Activated CD8-positive, alpha-beta memory T cell treated with anti-CD3 and anti-CD28 coated beads for 1 hour (primary cell): ENCODE measurements at regions not wholly inside any gene's neighbourhood (a gene's known extent, or its start where the extent isn't known, plus 50 kb on each side); places are given as distances from the start of the nearest gene placed in this dataset.

Experiments used
- DNase-seq, 2 donors: peaks; one replicate each; pipeline ENCODE4 v3.0.0-alpha.2; 2020; ENCODE audit warnings: low read depth in 1 of 2; ENCODE audit errors: extremely low read depth in 1 of 2

DNA sequence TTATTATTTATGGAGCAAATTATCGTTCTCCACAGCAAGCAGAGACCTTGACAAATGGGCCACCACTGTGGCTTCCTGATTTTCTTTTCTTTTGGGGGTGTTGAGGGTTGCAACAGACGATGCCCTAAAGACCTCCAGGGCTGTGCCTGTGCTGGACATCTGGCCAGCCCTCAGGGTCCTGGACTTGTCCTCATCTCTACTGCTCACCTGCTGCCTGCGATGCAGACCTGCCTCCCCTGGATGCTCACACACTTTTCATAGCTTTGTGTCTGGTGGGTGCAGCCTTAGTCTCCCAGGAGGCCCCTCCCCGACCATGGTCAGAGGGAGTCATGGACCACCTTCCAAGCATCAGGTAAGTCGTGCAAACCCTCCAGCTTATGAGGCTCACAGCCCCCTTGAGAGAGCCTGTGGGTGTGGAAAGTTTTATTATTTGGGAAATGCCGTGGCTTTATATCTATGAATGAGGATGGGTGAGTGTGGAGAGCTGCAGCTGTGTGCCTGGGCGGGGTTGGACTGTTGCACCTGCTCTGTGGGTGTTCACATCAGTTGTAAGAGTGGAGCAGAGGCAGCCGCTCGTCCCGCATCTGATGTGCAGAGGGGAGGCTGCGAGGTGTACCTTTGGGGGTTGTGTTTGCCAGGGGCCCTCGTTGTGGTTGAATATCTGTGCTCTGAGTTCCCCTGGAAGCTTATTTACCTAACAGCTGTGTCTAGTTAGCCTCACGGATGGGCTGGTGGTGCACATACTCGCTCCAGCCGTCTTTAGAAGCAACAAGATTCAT, 126.3 kb upstream of the IRX4 start:
- DNase-seq = no peak

DNA sequence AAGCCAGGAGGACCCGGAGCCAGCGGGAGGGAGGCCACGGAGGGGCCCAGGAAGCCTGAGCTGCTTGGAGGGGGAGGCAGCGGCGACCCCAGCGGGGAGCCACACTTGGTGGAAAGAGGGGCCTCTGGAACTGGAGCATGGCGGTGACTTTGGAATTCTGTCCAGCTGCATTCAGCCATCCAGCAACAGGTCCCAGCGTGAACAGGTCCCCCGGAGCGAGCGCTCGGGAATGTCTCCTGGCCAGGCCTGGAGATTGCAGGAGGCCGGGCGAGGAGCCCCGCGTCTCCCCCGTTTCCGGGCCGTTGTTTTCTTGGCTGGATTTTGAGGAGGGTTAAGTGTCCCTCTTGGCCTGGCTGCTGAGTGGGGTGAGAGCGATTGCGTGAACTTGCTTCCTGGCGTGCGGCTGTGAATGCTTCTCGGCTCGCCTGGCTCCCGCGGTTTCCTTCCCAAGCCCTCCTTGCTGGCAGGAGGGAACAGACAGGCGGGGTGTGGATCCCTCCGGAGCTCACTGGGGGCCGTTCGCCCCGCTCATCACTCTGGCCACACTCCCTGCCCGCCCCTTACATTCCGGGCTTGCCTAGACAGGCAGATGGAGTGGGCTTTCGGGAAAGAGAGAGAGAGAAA, 125.3 kb upstream of the IRX4 start:
- DNase-seq = no peak

DNA sequence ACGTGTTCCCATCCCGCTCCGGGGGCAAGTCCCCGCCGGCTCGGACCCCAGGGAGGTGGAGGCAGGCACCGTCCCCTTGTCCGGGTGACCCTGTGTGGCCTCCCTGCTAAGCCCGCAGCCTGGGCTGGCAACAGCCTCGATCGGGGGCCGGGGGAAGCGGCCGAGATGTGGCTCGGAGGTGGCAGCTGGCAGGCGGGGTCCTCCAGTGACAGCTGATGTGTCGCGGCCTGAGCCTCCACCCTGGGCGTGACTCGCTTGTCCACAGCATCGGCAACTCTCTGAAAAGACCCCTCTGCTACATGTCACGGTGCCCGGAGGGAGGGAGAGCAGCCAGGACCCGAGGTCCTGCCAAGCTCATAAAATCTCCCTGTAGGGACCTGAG, 124.8 kb upstream of the IRX4 start:
- DNase-seq = no peak

DNA sequence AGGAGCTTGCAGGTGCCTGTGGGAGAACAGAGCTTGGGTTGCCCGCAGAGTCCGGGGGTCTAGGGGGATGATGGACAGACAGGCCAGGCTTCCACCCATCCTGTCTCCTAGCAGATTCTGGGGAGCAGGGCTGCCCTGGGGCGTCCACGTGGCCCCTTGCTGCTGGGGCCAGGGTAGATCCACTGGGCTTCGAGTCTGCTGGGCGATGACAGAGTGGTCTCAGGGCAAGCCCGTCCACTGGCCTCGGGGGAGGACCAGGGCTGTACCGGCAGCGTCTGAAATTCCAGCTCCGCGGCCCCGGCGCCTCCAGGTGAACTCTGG, 124.2 kb upstream of the IRX4 start:
- DNase-seq = no peak

DNA sequence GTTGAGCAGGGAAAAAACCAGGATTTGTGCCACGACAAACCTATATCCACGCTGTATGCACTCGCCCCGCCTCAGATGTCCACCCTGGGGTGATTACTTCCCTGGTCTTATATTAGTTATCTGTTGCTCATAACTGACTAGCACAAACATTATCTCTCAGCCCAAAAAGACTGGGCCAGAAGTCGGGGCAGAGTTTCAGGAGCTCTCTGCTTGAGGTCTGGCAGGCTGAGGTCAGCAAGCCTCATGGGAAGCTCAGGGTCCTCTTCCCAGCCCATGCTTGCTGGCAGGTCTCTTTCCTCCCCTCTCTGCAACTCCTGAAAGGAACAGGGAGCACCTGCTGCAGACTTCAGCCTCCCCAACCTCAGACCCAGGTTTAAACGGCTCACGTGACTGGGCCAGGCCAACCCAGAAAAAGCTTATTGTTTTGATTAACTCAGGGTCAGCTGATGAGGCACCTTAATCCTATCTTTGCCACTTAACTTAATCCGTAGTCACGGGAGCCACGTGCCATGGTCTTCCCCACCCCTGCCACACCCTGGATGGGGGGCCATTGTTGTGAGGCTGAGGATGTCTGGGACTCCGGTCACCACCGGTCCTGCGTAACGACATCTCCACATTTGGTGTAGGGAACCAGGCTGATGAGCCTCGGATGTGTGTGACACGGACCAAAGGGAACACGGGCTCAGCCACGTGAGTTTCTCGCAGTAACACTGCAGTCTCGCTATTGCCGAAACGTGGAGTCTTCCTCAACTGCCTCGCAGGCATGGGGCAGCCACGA, 123.7 kb upstream of the IRX4 start:
- no peak for DNase-seq

DNA sequence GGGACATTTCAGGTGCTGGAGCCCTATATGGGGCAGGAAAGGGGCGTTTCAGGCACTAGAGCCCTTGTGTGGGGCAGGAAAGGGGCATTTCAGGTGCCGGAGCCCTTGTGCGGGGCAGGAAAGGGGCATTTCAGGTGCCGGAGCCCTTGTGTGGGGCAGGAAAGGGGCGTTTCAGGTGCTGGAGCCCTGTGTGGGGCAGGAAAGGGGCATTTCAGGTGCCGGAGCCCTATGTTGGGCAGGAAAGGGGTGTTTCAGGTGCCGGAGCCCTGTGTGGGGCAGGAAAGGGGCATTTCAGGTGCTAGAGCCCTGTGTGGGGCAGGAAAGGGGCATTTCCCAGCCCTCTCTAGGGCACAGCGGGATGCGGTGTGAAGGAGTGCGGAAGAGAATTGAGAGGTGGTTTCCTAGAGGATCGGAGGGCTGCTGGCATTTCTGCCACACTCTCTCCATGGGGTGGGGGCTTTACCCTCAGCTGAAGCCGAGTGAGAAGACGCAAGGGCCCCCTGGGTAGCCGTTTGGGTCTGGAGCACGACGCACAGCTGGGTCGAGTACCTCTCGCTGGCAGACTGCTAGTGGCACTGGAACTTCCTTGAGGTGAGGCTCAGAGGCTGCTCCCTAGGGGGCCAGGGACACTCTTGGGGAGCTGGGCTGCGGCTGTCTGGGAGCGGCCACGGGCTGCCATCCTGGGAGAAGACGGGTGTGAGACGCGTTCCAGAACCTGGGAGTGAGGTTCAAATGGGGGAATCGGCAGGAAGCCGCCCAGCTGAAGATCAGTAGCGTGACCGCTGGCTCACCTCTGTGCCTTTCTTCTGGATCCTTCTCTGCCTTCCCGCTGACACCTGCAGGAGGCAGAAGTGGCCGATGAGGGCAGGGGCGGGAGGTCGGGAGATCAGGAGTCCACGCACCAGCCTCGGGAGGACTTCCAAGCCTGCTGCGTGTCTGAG, 122.6 kb upstream of the IRX4 start:
- no peak for DNase-seq

DNA sequence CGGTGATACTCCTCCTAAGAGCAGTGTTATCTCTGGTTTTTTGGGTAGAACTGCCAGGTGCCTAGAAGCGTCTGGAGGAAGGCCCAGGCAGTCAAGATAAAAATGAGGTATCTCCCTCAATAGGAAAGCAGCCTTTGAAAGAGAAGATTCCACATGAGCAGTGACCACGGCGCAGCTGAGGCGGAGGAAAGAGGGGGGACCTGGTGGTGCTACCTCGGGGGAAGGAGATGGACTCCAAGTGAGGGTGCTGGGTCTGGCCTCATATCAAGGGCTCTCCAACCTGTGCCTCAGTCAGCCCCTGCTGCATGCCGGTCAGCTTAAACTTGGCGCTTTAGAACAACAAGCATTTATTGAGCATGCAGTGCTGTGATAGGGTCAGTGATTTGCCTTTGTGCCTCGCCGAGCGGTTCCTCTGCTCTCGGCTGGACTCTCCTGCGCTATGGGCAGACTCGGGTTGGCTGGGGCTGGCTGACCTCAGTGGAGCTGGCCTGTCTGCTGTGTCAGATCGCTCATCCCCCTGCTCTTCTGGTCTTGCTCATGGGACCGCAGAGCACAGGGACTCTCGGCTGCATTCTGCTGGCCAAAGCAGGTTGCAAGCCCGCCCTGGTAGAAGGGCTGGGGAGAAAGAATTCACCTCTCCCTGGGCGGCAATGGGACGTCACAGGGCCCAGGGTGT, 121.1 kb upstream of the IRX4 start:
- no peak for DNase-seq

DNA sequence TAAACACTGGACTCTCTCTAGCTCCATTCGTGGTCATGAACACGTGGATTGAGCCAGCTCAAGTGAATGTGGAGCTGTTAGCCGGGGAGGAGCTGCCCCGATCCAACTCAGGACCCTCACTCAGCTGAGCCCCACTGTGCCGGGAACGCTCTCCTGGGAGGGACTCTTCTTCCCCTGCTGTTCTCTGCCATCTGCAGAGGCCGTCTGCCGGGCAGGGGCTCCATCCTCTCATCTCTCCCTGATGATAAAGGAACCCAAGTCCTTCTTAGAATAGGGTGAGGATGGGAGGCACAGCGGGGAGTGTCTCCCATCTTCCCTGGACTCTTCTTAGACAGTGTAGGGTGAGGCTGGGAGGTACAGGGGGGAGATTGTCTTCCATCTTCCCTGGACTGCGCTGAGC, 120.5 kb upstream of the IRX4 start:
- no peak for DNase-seq

DNA sequence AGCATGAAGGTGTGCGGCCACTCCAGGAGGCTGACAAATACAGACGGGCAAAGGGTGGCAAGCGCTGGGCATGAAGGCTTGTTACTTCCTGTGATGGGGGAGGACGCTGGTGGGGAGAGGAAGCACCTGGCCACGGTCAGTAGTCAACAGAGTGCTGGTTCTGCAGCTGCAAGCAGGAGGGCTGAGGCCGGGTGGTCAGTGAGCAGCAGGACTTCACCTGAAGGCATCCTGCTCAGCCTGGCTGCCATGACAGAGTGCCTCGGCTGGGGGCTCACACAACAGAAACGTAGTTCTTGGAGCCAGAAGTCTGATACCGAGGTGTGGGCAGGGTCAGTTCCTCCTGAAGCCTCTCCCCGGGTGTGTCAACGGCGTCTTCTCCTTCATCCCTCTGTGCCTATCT, 118.6 kb upstream of the IRX4 start:
- DNase-seq = no peak

DNA sequence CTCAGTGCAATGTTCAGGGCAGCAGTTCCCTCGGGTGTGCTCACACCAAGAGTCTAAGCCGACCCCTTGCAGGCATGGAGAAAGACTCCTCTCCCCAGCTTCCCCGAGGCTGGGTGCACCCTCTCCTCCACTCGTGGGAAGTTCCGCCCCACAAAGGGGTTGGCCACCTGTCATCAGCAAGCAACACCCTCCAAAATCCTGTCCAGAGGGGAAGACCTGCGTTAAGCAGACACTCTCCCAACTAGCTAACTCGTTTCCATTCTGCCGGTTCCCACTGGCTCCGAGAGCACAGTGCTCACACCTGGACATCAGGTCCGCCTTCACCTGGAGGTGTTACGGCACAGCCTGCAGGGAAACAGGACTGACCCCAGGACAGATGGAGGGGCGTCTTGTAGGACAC, 117.9 kb upstream of the IRX4 start:
- no peak for DNase-seq

DNA sequence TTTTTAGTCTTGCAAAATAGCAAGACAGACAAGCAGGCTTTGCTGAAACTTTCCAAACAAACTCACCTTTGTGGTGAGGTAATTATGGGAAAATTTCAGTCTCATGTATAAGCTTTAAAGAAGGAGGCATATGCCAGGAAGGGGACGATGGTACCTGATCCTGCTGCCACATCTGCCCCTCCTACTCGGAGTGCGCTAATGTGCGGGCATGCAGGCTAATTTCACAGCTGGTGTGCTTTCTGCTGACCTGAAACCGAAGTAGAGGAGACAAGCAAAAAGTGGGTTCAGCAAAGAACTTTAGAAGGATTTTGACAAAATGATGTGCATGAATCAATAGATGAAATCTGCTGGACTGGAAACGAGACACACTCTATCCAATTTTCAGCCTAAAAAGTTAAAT, 117.1 kb upstream of the IRX4 start:
- no peak for DNase-seq

DNA sequence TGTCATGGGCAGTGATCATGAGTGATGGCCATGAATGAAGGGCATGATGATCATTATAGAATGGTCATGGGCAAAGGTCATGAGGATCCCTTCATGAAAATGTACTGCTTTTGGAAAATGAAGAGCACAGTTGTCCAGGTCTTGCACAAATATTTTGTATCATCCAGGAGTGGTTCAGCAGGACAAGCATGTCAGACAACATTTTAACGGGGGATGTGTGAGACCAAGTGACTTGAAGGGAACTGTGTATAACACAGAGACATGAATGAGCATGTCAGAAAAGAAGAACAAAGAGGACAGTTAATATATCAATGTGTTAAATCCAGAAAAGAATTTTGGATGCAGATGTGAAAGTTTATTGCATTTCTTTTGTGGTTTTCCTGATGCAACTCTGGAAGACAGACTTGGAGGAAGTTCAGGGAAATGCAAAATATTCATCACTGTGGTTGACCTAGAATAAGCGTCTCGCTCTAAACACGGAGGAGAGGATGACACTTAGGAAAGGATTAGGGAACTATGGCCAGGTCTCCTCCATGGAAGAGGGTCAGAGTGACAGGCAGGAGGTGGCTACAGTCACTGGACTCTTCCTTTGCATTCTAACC, 116.1 kb upstream of the IRX4 start:
- DNase-seq = no peak

DNA sequence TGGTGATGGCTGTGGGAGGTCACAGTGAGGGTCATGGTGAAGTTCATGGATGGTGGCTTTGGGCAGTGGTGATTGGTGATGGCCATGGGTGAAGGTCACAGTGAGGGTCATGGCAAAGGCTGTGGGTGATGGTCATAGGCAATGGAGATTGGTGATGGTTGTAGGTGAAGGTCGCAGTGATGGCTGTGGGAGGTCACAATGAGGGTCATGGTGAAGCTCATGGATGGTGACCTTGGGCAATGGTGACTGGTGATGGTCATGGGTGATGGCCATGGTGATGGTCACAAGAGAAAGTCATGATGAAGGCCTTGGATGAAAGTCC, 115.6 kb upstream of the IRX4 start:
- DNase-seq = no peak

DNA sequence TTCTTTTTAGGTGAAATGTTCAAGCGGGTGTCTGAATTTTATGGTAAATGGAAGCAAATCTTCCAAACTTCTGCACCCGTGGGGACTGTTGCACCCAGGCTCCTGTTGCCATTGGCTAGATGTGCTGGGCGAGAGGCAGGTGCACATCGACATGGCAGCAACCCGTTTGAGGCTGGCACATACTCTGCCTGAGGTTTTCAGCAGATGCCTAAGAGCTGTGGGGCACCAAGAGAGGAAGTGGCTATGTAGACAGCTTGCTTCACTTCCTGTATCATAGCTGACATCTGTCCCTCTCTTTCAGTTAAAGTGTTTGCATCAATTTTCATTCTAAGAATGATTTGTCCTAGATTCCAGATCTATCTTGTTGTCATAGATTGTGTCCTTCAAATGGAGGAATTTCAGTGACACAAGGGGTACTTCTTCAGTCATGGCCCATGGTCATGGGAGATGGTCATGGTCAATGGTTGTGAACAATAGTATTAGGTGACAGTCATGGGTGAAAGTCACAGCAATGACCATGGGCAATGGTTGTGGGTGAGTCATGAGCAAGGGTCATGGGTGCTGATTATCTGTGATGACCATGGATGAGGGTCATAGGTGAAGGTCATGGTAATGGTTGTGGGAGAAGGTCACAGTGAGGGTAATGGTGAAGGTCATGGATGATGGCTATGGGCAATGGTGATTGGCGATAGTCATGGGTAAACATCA, 115.1 kb upstream of the IRX4 start:
- DNase-seq = no peak

DNA sequence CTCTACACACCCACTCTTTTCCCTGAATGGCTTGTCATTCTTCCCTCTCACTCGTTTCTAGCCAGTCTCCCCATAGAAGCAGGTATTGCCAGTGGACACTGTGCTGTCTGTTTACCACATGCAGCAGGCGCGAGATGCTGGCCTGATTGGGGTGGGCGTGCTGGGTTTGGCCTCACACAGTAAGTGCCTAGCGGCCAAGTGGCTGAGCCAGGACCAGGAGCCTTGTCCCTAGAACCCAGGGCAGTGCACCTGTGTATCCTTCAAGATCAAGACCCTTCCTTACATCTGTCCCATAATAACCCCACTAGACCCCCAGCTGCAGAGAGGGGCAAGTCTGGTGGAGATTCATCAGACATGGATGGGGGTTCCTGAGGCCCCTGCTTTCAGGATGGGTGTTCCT, 112.8 kb upstream of the IRX4 start:
- no peak for DNase-seq

DNA sequence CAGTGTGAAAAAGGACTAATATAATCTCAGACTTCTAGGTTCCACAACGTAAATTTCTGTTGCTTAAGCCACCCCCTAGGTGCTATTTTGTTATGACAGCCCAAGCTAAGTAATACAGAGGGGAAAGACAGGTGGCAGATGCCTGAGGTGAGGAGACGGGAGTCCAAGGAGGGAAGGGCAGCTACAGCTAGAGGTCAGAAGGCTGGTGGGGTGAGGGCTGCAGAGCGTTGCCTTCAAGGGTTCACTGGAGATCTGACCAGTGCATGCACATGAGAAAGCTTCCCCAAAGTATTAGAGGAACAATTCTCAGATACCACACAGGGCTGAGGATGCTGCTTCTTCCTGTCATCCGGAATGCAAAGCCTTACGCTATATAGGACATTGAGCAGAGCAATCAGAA, 104.7 kb upstream of the IRX4 start:
- no peak for DNase-seq

DNA sequence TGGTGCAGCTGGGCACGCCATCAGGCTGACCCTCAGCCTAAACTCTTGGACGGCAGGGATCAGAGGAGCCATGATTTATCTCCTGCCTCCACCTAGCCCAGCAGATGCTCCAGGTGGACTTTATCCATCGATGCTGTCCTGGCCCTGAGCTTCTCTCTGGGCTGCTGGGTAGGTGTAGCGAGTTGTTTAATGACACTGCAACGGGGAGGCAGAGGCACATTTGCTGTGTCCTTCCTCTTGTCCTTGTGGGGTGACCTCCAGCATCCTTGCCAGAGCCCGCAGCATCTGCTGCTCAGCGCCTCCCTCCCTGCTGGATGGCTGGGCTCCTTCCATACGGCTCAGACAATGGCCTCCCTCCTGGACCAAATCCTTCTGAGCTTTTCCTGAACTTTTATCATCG, 103.1 kb upstream of the IRX4 start:
- DNase-seq = no peak

DNA sequence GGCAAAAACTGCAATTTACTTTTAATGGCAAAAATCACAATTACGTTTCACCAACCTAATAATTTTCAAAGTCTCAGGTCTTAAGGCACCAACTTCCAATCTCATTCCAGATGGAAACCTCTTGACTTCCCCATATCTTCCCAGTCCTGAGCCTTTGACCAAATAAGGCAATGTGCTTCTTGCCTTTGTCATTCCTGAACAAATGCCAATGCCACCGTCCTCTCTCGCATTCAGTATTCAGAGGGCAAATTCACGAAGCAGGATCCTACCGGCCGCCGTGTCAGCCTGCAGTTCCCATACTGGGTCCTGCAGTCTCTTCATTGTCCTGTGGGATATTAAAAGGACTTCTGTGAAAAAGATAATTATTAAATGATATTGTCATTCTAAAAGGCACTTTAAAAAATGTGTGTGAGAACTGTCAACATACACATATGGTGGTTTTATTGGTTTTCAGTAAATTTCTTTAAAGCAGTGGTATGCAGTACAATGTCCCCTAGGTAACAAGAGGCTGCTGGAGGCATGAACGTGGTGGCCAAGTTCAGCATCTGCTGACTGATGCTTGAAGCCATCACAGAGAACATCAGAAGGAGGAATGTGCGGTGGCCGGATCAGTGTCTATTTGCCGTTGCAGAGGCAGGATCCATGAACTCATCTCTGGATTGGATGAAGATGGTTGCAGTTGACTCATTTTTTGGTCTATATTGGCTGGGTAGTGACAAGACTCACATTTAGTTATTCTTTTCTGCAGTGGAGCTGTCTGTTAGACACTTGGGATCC, 101.4 kb upstream of the IRX4 start:
- no peak for DNase-seq

DNA sequence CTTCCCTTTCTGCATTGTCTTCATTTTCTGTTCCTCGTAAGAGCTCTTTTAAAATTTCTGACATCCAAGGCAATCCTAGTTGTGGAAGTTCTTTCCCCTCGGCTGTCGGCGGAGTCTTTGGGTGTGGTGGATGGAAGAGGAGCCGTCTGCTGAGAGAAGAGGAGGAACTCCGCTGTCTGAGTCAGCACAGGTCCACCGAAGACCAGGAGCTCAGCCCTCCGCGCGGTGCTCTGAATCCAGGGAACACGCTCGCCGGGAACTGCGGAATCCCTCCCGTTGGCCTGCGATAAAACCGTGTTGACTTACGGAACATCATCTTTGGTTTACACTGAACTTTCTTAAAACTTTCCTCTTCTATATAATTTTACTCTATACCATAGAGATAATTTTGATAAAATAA, 100.7 kb upstream of the IRX4 start:
- no peak for DNase-seq
